Pons (tissue), 1 donor: ENCODE measurements at regions not wholly inside any gene's neighbourhood (a gene's known extent, or its start where the extent isn't known, plus 50 kb on each side); places are given as distances from the start of the nearest gene placed in this dataset.
"Not testable (repeated sequence)": the region's sequence is repeated elsewhere in the genome, so short reads cannot be mapped to it uniquely, and the experiment has no call there.

ENCODE experiments used
- DNase-seq: peaks from one replicate; pipeline ENCODE4 v3.0.0-alpha.2; 2016; ENCODE audit warnings: low spot score

DNA sequence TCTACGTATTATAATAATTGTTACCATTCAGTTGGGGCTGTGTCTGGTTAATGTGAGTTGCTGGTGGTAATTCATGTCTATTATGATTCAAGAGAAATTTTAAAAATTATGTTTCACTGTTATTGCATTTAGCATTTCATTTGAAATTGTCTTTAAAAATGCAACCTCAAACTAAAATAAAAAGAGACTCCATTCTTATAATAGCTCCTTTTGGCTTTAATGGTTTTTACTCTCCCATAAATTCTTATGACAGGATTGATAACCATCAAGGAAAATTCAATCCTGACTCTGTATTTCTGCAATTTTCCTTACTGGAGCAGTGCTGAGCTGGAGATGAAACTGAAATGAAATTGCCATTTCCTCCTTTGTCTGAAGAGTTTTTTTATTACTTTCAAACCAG is 262.7 kb downstream of the REEP3 start:
- no peak for DNase-seq

DNA sequence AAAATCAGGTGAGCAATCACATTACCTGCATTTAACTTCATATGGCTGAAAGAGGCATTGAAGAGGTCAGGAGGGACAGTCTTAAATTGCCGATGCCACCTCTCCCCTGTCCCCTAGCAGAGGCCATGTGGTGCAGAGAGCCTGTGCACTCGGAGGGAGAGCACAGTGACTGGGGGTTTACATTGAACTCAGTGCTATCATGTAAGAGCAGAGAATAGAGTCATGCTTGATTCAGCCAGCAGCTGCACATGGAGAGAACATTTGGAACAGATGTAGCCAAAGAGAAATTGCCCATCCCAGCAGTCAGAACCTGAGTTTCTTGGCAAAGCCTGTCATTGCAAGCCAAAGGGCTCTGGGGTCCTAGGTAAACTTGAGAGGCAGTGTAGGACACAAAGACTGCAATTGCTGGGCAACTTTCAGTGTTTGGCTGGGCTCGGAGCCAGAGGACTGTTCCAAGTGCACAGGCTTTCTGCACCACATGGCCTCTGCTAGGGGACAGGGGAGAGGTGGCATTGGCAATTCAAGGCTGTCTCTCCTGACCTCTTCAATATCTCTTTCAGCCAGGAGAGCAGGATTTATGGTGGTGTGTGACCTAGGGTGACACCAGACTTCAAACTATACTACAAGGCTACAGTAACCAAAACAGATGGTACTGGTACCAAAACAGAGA is 267.1 kb downstream of the REEP3 start:
- no peak for DNase-seq

GRCh38 chr10:63795094-63795860 is 274.1 kb downstream of the REEP3 start:
- no peak for DNase-seq

DNA sequence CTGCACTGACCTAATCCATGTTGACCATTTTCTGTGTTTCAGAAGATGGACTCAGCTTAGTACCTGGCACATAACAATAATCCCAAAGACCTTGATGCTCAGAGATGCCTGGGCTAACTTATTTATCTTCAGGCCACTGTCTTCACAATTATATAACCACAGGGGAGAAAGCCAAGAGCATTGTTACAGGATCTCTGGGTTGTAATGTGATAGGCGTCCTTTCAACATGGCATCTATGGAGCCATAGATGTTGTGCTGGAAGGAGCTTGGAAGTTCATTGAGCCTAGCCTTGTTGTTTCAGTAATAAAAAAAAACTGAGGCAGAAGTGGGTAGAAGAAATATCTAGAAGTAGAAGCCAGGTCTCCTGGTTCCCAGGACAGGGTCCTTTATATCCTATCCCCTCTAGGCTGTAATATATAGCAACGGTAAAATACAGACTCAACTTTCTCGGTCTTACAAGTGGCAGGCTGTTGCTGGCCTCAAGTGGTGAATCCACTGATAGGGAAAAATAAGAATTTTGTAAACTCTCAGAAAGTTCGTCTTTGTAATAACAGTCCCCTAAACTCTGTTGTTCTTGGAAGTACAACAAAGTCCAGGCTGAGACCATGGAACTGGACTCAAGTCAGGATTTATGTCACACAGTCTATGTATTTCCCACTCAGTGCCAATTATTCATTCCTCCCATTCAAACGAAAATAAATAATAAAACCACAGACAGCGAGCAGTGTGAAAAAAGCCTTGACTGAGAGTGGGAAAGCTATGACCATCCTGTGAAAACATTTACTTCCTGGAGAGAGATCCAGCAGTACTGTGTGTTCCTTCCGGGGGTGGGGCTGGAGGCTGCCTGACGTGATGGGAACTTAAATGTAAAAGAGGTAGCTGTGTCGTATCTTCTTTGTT is 277.6 kb downstream of the REEP3 start:
- DNase-seq = peak; percentile 28

- DNase-seq = no peak
These were observed 278.5 kb downstream of the REEP3 start for GRCh38 chr10:63799521-63800300.

GRCh38 chr10:63801166-63801565 is 280.0 kb downstream of the REEP3 start:
- no peak for DNase-seq

- DNase-seq = no peak
These were observed 285.1 kb downstream of the REEP3 start for GRCh38 chr10:63806330-63806729.

DNA sequence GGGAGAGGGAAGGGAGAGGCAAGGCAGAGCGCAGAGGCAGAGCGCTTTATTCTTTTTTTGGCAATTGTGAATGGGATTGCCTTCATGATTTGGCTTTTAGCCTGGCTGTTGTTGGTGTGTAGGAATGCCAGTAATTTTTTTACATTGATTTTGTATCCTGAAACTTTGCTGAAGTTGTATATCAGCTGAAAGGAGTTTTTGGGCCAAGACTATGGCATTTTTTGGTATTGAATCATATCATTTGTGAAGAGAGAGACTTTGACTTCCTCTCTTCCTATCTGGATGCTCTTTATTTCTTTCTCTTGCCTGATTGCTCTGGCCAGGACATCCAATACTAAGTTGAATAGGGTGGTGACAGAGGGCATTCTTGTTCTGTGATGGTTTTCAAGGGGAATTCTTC is 291.3 kb downstream of the REEP3 start:
- DNase-seq = no peak

DNA sequence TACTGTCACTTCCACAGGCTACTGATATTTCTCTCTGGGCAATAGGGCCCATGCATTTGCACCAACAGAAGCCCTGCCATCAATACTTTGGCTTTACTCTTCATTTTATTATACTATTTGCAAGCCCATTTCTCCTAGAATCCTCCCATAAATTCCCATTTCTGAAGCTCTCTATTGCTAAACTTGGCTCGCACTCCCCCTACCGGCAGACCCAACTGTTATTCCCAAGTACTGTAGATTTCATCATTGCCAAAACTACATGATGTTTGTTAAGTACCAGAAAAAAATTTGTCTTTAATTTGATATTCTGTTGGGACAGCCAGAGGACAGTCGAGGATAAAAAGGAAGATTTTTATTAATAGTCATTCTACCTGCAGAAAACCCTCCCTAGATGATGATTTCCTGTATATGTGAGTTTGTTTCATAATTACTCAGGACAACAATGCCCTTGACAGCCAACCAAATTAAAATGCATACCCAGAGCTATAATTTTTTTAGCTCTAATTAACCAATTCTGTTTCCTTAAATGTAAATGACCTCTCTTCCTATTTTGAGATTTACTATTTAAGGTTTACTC is 298.6 kb downstream of the REEP3 start:
- peak; percentile 46 for DNase-seq

DNA sequence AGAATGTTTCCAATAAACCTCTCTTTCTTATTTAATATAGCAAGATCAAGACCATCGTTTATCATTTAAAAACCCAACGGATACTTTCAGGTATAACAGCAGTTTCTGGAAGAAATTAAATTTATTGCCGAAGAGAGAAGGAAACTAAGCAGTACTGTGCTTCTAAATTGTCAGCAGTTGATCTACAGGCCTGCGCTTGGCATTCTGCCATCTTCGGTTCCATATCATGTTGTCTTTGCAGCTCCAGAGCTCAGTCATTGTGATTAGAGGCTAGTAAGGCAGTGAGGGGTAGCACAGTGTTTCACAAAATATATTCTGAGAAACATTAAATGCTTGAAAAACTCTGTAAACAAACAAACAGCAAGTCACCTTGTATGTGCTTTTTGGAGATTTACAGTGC is 301.3 kb downstream of the REEP3 start:
- DNase-seq = no peak

GRCh38 chr10:63825111-63825510 is 303.9 kb downstream of the REEP3 start:
- no peak for DNase-seq

DNA sequence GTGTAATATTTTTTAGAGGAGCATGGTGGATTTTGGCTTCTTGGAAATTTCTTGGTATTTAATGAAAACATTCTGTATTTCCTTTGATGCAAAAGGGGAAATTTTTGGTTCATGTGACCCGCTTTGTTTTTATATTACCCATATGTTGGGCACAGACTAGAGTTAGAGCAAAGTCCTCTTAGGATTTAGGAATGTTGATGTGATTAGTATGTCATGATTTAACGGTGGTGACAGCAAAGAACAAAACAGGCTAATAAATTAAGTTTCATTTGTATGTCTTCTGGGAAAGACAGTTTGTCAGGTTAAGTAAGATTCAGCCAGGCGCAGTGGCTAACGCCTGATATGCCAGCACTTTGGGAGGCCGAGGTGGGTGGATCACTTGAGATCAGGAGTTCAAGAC is 304.6 kb downstream of the REEP3 start:
- no peak for DNase-seq

DNA sequence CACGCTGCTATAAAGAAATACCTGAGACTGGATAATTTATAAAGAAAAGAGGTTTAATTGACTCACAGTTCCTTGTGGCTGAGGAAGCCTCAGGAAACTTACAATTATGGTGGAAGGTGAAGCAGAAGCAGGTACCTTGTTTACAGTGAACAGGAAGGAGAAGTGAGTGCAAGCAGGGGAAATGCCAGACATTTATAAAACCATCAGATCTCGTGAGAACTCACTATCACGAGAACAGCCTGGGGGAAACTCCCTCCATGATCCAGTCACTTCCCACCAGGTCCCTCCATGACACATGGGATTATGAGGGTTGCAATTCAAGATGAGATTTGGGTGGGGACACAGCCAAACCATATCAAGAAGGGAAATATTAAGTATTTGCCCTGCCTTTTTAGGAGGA is 305.8 kb downstream of the REEP3 start:
- DNase-seq = not testable (repeated sequence)

DNA sequence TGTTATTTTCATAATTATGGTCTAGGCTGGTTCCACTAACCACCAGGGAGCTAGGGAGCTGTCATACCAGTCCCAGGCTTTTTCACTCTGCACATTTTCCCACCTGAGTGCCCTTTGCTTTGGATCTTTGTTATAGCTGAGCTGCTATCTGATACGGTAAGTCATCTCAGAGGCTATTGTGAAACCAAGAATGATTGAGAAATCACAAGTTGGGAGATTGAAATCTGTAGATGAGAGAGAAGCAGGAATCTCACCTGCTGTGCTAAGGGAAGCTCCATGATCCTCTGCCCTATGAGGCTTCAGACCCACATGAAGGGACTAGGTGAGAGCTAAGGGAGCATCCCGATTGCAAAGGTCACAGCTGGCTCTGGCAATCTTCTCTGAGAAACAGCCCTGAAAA is 307.8 kb downstream of the REEP3 start:
- no peak for DNase-seq

DNA sequence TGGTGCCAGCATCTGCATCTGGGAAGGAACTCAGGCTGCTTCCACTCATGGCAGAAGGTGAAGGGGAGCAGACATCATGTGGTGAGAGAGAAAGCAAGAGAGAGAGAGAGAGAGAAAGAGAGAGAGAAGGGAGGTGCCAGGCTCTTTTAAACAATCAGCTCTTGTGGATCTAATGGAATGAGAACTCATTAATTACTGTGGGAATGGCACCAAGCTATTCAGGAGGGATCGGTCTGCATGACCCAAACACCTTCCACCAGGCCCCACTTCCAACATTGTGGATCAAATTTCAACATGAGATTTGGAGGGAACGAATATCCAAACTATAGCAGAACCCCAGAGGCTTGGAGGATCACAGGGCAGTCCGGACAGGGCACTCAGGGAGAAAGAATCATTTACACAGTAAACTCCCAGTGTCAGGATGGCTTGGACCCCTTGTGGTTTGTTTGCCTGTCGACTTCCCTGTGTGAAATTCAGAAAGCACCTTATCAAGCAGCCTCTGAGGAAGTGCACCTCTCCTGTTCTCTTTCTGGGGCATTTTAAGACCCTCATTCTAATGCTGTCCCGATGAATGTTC is 308.5 kb downstream of the REEP3 start:
- no peak for DNase-seq

- no peak for DNase-seq
These were observed 311.5 kb downstream of the REEP3 start for GRCh38 chr10:63832686-63833085.

- DNase-seq = no peak
These were observed 312.3 kb downstream of the REEP3 start for GRCh38 chr10:63833411-63834060.

- DNase-seq = no peak
These were observed 315.7 kb downstream of the REEP3 start for GRCh38 chr10:63836666-63837442.

- no peak for DNase-seq
These were observed 320.6 kb downstream of the REEP3 start for GRCh38 chr10:63841761-63842160.

- no peak for DNase-seq
These were observed 321.9 kb downstream of the REEP3 start for GRCh38 chr10:63843107-63843506.
